Tibial nerve (tissue), 4 donors: ENCODE measurements at regions not wholly inside any gene's neighbourhood (a gene's known extent, or its start where the extent isn't known, plus 50 kb on each side); places are given as distances from the start of the nearest gene placed in this dataset.
"Not testable (repeated sequence)": the region's sequence is repeated elsewhere in the genome, so short reads cannot be mapped to it uniquely, and the experiment has no call there.

Experiments used
- DNase-seq, 2 donors: peaks; one replicate each; pipeline ENCODE4 v3.0.0-alpha.2; 2019; ENCODE audit warnings: low spot score in 2 of 2
- H3K27ac ChIP-seq, 4 donors: fragments of 200-600 bp; sonication (generic) in 3 of 4; one replicate each; pipeline ENCODE4 v1.5.1; 2017 to 2019; ENCODE audit warnings: mild to moderate bottlenecking in 1 of 4
- H3K27me3 ChIP-seq, 2 donors: fragments of 200-600 bp; sonication (generic) in 1 of 2; one replicate each; pipeline versions ENCODE4 v1.5.1 to v1.6.0; 2017 to 2019
- H3K36me3 ChIP-seq, 3 donors: fragments of 200-600 bp; sonication (generic); one replicate each; pipeline ENCODE4 v1.5.1; 2018 to 2019
- H3K4me1 ChIP-seq, 4 donors: fragments of 200-600 bp; sonication (generic) in 3 of 4; one replicate each; pipeline ENCODE4 v1.5.1; 2017 to 2019
- H3K4me3 ChIP-seq, 4 donors: fragments of 200-600 bp; sonication (generic) in 3 of 4; one replicate each; pipeline ENCODE4 v1.5.1; 2017 to 2019; ENCODE audit warnings: mild to moderate bottlenecking in 1 of 4, moderate library complexity in 1 of 4
- H3K9me3 ChIP-seq, 4 donors: fragments of 200-600 bp; sonication (generic) in 3 of 4; one replicate each; pipeline ENCODE4 v1.5.1; 2017 to 2019
- CTCF ChIP-seq, 5 experiments: fragments of 200-600 bp in 3 of 5; fragments of 450-650 bp in 2 of 5; sonication (generic) in 3 of 5; IDR thresholded peaks; one replicate each; pipeline ENCODE4 v1.5.1; 2016 to 2019; ENCODE audit warnings: antibody characterized with exemption in 5 of 5, mild to moderate bottlenecking in 3 of 5, moderate library complexity in 2 of 5
- EP300 ChIP-seq, 2 donors: sonication (generic); formaldehyde crosslinking; IDR thresholded peaks; one replicate each; pipeline ENCODE4 v1.6.1; 2017; ENCODE audit warnings: antibody characterized with exemption in 2 of 2, mild to moderate bottlenecking in 1 of 2
- POLR2A ChIP-seq, 2 donors: fragments of 450-650 bp; IDR thresholded peaks; one replicate each; pipeline ENCODE4 v1.6.1; 2017; ENCODE audit warnings: antibody characterized with exemption in 2 of 2, mild to moderate bottlenecking in 2 of 2, moderate library complexity in 2 of 2
- WGBS, 2 donors: methylation state at CpG; one replicate each; pipeline ENCODE4 v1.1.5; 2018; 5-methylcytosine and 5-hydroxymethylcytosine counted together

GRCh38 chr4:9556076-9556475 is 111.9 kb downstream of the DEFB131A start:
- H3K27ac ChIP-seq, DNase-seq, H3K9me3 ChIP-seq, H3K27me3 ChIP-seq, H3K4me3 ChIP-seq, H3K36me3 ChIP-seq, H3K4me1 ChIP-seq: not testable (repeated sequence)
- WGBS, 2 donors = 89 to 92% methylated on average over 6 of the region's 6 CpGs

GRCh38 chr4:9577869-9578268 is 133.7 kb downstream of the DEFB131A start:
- peaks cover 0 to 58% (median 4%) of the 10 kb centered on the region in 4 donors for H3K9me3 ChIP-seq
- H3K4me3 ChIP-seq, H3K27me3 ChIP-seq, DNase-seq, H3K36me3 ChIP-seq, H3K4me1 ChIP-seq, H3K27ac ChIP-seq: not testable (repeated sequence)
- 42 to 49% methylated on average over 3 of the region's 3 CpGs for WGBS, 2 donors

- 37 to 40% methylated on average over 5 of the region's 5 CpGs for WGBS, 2 donors
- not testable (repeated sequence) for DNase-seq, H3K4me3 ChIP-seq, H3K36me3 ChIP-seq, H3K27ac ChIP-seq, H3K27me3 ChIP-seq, H3K4me1 ChIP-seq
- H3K9me3 ChIP-seq = peaks cover 0 to 37% (median 2%) of the 10 kb centered on the region in 4 donors
Measured at GRCh38 chr4:9582880-9583279, 138.7 kb downstream of the DEFB131A start.

- Histone ChIP-seq H3K27me3 (no peaks in the 10 kb centered on the region), H3K4me1 (no peaks in the 10 kb centered on the region), H3K9me3 (peaks cover 0 to 15% (median 0%) of the 10 kb centered on the region in 4 donors), H3K4me3 (no peak overlapping the region), H3K27ac (no peak overlapping the region), H3K36me3 (peaks cover 0 to 23% (median 0%) of the 10 kb centered on the region in 3 donors)
- DNase-seq = no peak
- TF ChIP-seq POLR2A (IDR thresholded peaks at IDR 0.05) = no peak
- TF ChIP-seq CTCF (IDR thresholded peaks at IDR 0.05) = no peak
- no peak for TF ChIP-seq EP300 (IDR thresholded peaks at IDR 0.05)
- 90 to 94% methylated on average over 1 of the region's 1 CpG for whole genome bisulfite sequencing, 2 donors
Measured at GRCh38 chr4:9592010-9592409, 147.8 kb downstream of the DEFB131A start.

- Histone ChIP-seq H3K36me3 (peaks cover 0 to 23% (median 0%) of the 10 kb centered on the region in 3 donors), H3K4me3 (no peak overlapping the region), H3K27ac (no peak overlapping the region), H3K27me3 (no peaks in the 10 kb centered on the region), H3K9me3 (peaks cover 0 to 15% (median 0%) of the 10 kb centered on the region in 4 donors), H3K4me1 (no peaks in the 10 kb centered on the region)
- no peak for DNase-seq
- 75 to 81% methylated on average over 1 of the region's 1 CpG for WGBS, 2 donors
- TF ChIP-seq CTCF (IDR thresholded peaks at IDR 0.05) = no peak
- TF ChIP-seq EP300 (IDR thresholded peaks at IDR 0.05) = no peak
- TF ChIP-seq POLR2A (IDR thresholded peaks at IDR 0.05) = no peak
Measured at GRCh38 chr4:9594948-9595347, 150.7 kb downstream of the DEFB131A start.

- H3K9me3 ChIP-seq = peaks cover 0 to 15% (median 0%) of the 10 kb centered on the region in 4 donors
- H3K36me3 ChIP-seq = peaks cover 0 to 23% (median 0%) of the 10 kb centered on the region in 3 donors
- not testable (repeated sequence) for H3K27ac ChIP-seq, H3K4me3 ChIP-seq, H3K27me3 ChIP-seq, DNase-seq, H3K4me1 ChIP-seq
- 50 to 74% methylated on average over 1 of the region's 1 CpG for WGBS, 2 donors
Measured at GRCh38 chr4:9595531-9595930, 151.3 kb downstream of the DEFB131A start.

GRCh38 chr4:9599266-9599665 is 155.1 kb downstream of the DEFB131A start:
- Histone ChIP-seq H3K9me3 (peaks cover 0 to 11% (median 0%) of the 10 kb centered on the region in 4 donors), H3K36me3 (peaks cover 0 to 17% (median 0%) of the 10 kb centered on the region in 3 donors), H3K4me1 (no peaks in the 10 kb centered on the region), H3K27me3 (no peaks in the 10 kb centered on the region), H3K4me3 (no peak overlapping the region), H3K27ac (no peak overlapping the region)
- no peak for TF ChIP-seq POLR2A (IDR thresholded peaks at IDR 0.05)
- no peak for TF ChIP-seq EP300 (IDR thresholded peaks at IDR 0.05)
- no peak for TF ChIP-seq CTCF (IDR thresholded peaks at IDR 0.05)
- no peak for DNase-seq
- 95 to 100% methylated on average over 1 of the region's 1 CpG for WGBS, 2 donors
